ENCODE measurements at regions not wholly inside any gene's neighbourhood (a gene's known extent, or its start where the extent isn't known, plus 50 kb on each side); places are given as distances from the start of the nearest gene placed in this dataset.

GRCh38 chr5:6146271-6146670 is 232.1 kb downstream of the MED10 start:
- no peak overlapping the region for H2AFZ ChIP-seq (ENCODE audit: low read length)
- no peak overlapping the region for H2BK120ac ChIP-seq (ENCODE audit: low read depth, low read length, poor library complexity, severe bottlenecking)

More at GRCh38 chr5:6146271-6146670, 232.1 kb downstream of the MED10 start:
- Histone ChIP-seq H4K8ac (replicated peaks; ENCODE audit: insufficient read length, low read depth, low read length) (no peak overlapping the region), H3K4ac (ENCODE audit: low read depth, low read length) (no peak overlapping the region), H2AK5ac (ENCODE audit: insufficient read length, low read length) (no peak overlapping the region), H4K20me1 (ENCODE audit: control insufficient read depth, insufficient read depth, insufficient read length) (no peaks in the 10 kb centered on the region), H3K79me1 (ENCODE audit: insufficient read depth, low read depth, low read length, poor library complexity, severe bottlenecking) (no peaks in the 10 kb centered on the region), H3K23me2 (ENCODE audit: insufficient read length, low read depth, low read length, poor library complexity, severe bottlenecking) (peaks cover 2% of the 10 kb centered on the region), H3K27me3 (ENCODE audit: insufficient read depth, low read length) (peaks cover 2% of the 10 kb centered on the region; the same call in 1 of the 2 replicates), H3K9ac (ENCODE audit: extremely low read depth, insufficient read length, low read length) (no peak overlapping the region), H3T11ph (ENCODE audit: low read length) (no peak overlapping the region), H3K14ac (ENCODE audit: insufficient read depth, low read length) (no peak overlapping the region), H2BK15ac (ENCODE audit: low read depth, low read length) (no peak overlapping the region), H3K9me3 (ENCODE audit: control insufficient read depth, low read depth, low read length) (no peaks in the 10 kb centered on the region), H2BK12ac (ENCODE audit: insufficient read length, low read depth, low read length) (no peak overlapping the region), H4K91ac (ENCODE audit: insufficient read length, low read depth, low read length) (no peak overlapping the region), H3K4me2 (ENCODE audit: insufficient read depth, insufficient read length, low read length) (no peak overlapping the region), H3K4me1 (ENCODE audit: insufficient read depth, low read length) (no peaks in the 10 kb centered on the region), H3K56ac (ENCODE audit: insufficient read length, low read depth, low read length) (no peak overlapping the region), H3K18ac (ENCODE audit: insufficient read length, low read depth, low read length) (no peak overlapping the region), H3K27ac (ENCODE audit: insufficient read length, low read depth, low read length) (no peak overlapping the region), H2BK20ac (ENCODE audit: low read depth, low read length, poor library complexity, severe bottlenecking) (no peak overlapping the region), H4K5ac (ENCODE audit: insufficient read length, low read depth, low read length) (no peak overlapping the region), H2BK5ac (ENCODE audit: insufficient read length, low read length) (no peak overlapping the region), H3K79me2 (ENCODE audit: insufficient read depth, low read length) (no peaks in the 10 kb centered on the region; the same call in 1 of the 2 replicates), H3K23ac (ENCODE audit: insufficient read length, low read depth, low read length) (no peak overlapping the region)
- no CpG with 5 or more reads among the region's 2 CpGs for WGBS (ENCODE audit: extremely low coverage, insufficient read length, low lambda C conversion rate)
- Mint-ChIP-seq H3K4me1 (peaks cover 16 to 25% of the 10 kb centered on the region in 2 experiments), H3K27ac (no peak overlapping the region), H3K4me3 (no peak overlapping the region), H3K9me3 (peaks cover 0 to 2% of the 10 kb centered on the region in 2 experiments; a peak in 1 of 5 replicates), H3K36me3 (ENCODE audit: insufficient read depth in 1 of 3, low read depth in 3 of 3) (no peaks in the 10 kb centered on the region), H3K27me3 (ENCODE audit: low read depth) (peaks cover 6% of the 10 kb centered on the region)
- no peak for TF ChIP-seq CTCF (conservative IDR thresholded peaks at IDR 0.05)
- no peak for DNase-seq
